ENCODE measurements at regions not wholly inside any gene's neighbourhood (a gene's known extent, or its start where the extent isn't known, plus 50 kb on each side); places are given as distances from the start of the nearest gene placed in this dataset.

DNA sequence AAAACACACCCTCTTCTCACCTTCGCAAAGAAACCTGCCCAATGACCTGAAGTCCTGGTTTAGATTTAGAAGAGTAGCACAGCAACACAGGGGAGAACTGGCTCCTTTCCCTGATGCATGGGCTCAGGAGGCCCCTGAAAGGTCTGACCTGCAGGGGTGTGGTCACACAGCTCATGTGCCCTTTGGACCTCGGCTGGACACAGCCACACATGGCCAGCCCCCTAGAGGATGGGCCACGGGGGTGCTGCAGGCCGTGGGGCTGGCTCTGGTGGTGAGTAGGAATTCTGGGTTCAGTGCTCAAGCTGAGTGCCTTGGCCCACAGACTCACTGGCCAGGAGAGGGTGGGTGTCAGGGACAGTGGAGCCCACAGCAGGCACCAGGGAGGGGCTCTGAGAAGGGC is 118.5 kb upstream of the ADCY1 start:
- dilution Hi-C loops (cut with HindIII; ENCODE audit: low sequenced_read_pairs, unreplicated experiment): no loop called here
- Histone ChIP-seq H3K4me3 (ENCODE audit: insufficient read depth, low read depth, low read length) (no peak overlapping the region), H2AK9ac (replicated peaks; ENCODE audit: low read depth, low read length, poor library complexity) (no peak overlapping the region), H2AK5ac (ENCODE audit: low read depth, low read length) (no peak overlapping the region), H2BK20ac (ENCODE audit: low read depth, low read length) (no peak overlapping the region), H3K9ac (ENCODE audit: low read depth, low read length) (no peak overlapping the region), H2AFZ (replicated peaks; ENCODE audit: low read length, poor library complexity) (no peak overlapping the region), H3K36me3 (ENCODE audit: control insufficient read depth, insufficient read depth, low read length) (no peaks in the 10 kb centered on the region), H4K20me1 (ENCODE audit: insufficient read depth, low read length) (no peaks in the 10 kb centered on the region), H4K8ac (ENCODE audit: low read depth in 2 of 2, low read length in 2 of 2) (no peak overlapping the region), H4K91ac (ENCODE audit: insufficient read depth, low read depth, low read length) (no peak overlapping the region), H2BK15ac (ENCODE audit: low read depth, low read length) (no peak overlapping the region), H3K18ac (ENCODE audit: low read depth, low read length) (no peak overlapping the region), H3K14ac (replicated peaks; ENCODE audit: low read depth, low read length) (no peak overlapping the region), H4K5ac (ENCODE audit: low read depth, low read length) (no peak overlapping the region), H2BK120ac (ENCODE audit: low read depth, low read length) (no peak overlapping the region), H2BK5ac (ENCODE audit: low read depth, low read length, poor library complexity, severe bottlenecking) (no peak overlapping the region), H3K4me1 (ENCODE audit: control insufficient read depth, insufficient read depth, low read length) (no peaks in the 10 kb centered on the region), H3K27ac (ENCODE audit: insufficient read depth, low read length) (no peak overlapping the region), H3K9me3 (ENCODE audit: control insufficient read depth, insufficient read depth, low read length) (no peaks in the 10 kb centered on the region), H3K23ac (ENCODE audit: low read depth, low read length) (no peak overlapping the region), H3K27me3 (ENCODE audit: control insufficient read depth, insufficient read depth, low read length) (peaks cover 3% of the 10 kb centered on the region; the same call in 1 of the 2 replicates), H3K79me1 (ENCODE audit: low read depth in 1 of 2, low read length in 2 of 2) (no peaks in the 10 kb centered on the region), H3K9me1 (ENCODE audit: insufficient read depth, low read length) (no peaks in the 10 kb centered on the region), H3K4ac (ENCODE audit: low read depth, low read length) (no peak overlapping the region), H3K56ac (ENCODE audit: extremely low read depth, insufficient read depth, low read length) (no peak overlapping the region), H3K4me2 (ENCODE audit: low read depth, low read length) (no peak overlapping the region)
- BruUV-seq (replicated peaks): no TSS peak
- in situ Hi-C loops (cut with MboI; ENCODE audit: low sequenced_read_pairs): no loop called here
- ATAC-seq (ENCODE audit: low read depth) (no peak), DNase-seq (no peak)
- intact Hi-C loops (cut with micrococcal nuclease): no loop called here
- WGBS, 2 experiments (ENCODE audit: extremely low coverage in 2 of 2, insufficient read length in 1 of 2): no CpG with 5 or more reads among the region's 4 CpGs
- TF ChIP-seq MAFK (IDR thresholded peaks at IDR 0.05; ENCODE audit: low read depth, low read length) (no peak), RFX5 (IDR thresholded peaks at IDR 0.05; ENCODE audit: low read depth, low read length) (no peak), MAZ (IDR thresholded peaks at IDR 0.05; ENCODE audit: borderline replicate concordance, low read depth, low read length) (no peak), FOS (IDR thresholded peaks at IDR 0.05; ENCODE audit: low read depth, low read length) (no peak), NFE2L2 (IDR thresholded peaks at IDR 0.05; ENCODE audit: low read depth, low read length) (no peak), CHD1 (IDR thresholded peaks at IDR 0.05; ENCODE audit: low read depth, low read length) (no peak)
- TF ChIP-seq, protein P1, sequence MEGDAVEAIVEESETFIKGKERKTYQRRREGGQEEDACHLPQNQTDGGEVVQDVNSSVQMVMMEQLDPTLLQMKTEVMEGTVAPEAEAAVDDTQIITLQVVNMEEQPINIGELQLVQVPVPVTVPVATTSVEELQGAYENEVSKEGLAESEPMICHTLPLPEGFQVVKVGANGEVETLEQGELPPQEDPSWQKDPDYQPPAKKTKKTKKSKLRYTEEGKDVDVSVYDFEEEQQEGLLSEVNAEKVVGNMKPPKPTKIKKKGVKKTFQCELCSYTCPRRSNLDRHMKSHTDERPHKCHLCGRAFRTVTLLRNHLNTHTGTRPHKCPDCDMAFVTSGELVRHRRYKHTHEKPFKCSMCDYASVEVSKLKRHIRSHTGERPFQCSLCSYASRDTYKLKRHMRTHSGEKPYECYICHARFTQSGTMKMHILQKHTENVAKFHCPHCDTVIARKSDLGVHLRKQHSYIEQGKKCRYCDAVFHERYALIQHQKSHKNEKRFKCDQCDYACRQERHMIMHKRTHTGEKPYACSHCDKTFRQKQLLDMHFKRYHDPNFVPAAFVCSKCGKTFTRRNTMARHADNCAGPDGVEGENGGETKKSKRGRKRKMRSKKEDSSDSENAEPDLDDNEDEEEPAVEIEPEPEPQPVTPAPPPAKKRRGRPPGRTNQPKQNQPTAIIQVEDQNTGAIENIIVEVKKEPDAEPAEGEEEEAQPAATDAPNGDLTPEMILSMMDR (conservative IDR thresholded peaks at IDR 0.05; ENCODE audit: low read depth, low read length): no peak
- TF ChIP-seq, protein P2, sequence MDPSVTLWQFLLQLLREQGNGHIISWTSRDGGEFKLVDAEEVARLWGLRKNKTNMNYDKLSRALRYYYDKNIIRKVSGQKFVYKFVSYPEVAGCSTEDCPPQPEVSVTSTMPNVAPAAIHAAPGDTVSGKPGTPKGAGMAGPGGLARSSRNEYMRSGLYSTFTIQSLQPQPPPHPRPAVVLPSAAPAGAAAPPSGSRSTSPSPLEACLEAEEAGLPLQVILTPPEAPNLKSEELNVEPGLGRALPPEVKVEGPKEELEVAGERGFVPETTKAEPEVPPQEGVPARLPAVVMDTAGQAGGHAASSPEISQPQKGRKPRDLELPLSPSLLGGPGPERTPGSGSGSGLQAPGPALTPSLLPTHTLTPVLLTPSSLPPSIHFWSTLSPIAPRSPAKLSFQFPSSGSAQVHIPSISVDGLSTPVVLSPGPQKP (IDR thresholded peaks at IDR 0.05; ENCODE audit: borderline replicate concordance, low read depth, low read length): no peak
- POLR2A ChIA-PET (ENCODE audit: unreplicated experiment): no interaction called here
- CTCF ChIA-PET: no interaction called here
